ENCODE measurements at regions not wholly inside any gene's neighbourhood (a gene's known extent, or its start where the extent isn't known, plus 50 kb on each side); places are given as distances from the start of the nearest gene placed in this dataset.
"Not testable (repeated sequence)": the region's sequence is repeated elsewhere in the genome, so short reads cannot be mapped to it uniquely, and the experiment has no call there.

GRCh38 chr13:87334176-87334575 is 337.0 kb upstream of the SLITRK5 start:
- TF ChIP-seq MAX (IDR thresholded peaks at IDR 0.05; ENCODE audit: insufficient read depth, insufficient read length): no peak
- TF ChIP-seq GATA2 (IDR thresholded peaks at IDR 0.05; ENCODE audit: insufficient read depth, insufficient read length, low read depth, low read length): no peak
- no peak for TF ChIP-seq MYC (IDR thresholded peaks at IDR 0.05; ENCODE audit: low read depth, low read length)
- TF ChIP-seq JUN (IDR thresholded peaks at IDR 0.05; ENCODE audit: borderline replicate concordance, insufficient read depth, insufficient read length, low read depth): no peak
- TF ChIP-seq POLR2A (IDR thresholded peaks at IDR 0.05; ENCODE audit: low read depth, low read length): no peak
- TF ChIP-seq CTCF (IDR thresholded peaks at IDR 0.05; ENCODE audit: extremely low read depth in 1 of 2, insufficient read depth in 1 of 2, low read depth in 1 of 2, low read length in 2 of 2): no peak
- no peak for TF ChIP-seq FOS (IDR thresholded peaks at IDR 0.05; ENCODE audit: borderline replicate concordance, insufficient read depth, low read length)
- no peak for TF ChIP-seq EZH2 (IDR thresholded peaks at IDR 0.05; ENCODE audit: borderline replicate concordance, low read depth, low read length, severe bottlenecking)
- no peak for TF ChIP-seq POLR2AphosphoS5 (IDR thresholded peaks at IDR 0.05; ENCODE audit: insufficient read depth, low read depth, low read length)
- no peaks in the 10 kb centered on the region for H3K4me1 ChIP-seq (ENCODE audit: control insufficient read depth, extremely low read depth, insufficient read depth, low read length)

GRCh38 chr13:87336346-87336889 is 334.8 kb upstream of the SLITRK5 start:
- H4K20me1 ChIP-seq (replicated peaks; ENCODE audit: control insufficient read depth, extremely low read depth, insufficient read depth, low read length); CTCF ChIA-PET; H3K9me3 ChIP-seq (replicated peaks; ENCODE audit: control insufficient read depth, insufficient read depth, low read length); POLR2A ChIA-PET; FAIRE-seq; BruUV-seq (replicated peaks); H3K4me3 ChIP-seq (replicated peaks in 1 of 3; ENCODE audit: insufficient read depth in 1 of 3, low read depth in 1 of 3, low read length in 3 of 3); H3K36me3 ChIP-seq (ENCODE audit: control insufficient read depth in 2 of 2, extremely low read depth in 1 of 2, insufficient read depth in 2 of 2, low read length in 2 of 2); H3K9me1 ChIP-seq (replicated peaks; ENCODE audit: control insufficient read depth, extremely low read depth, insufficient read depth, low read length); H3K4me2 ChIP-seq (ENCODE audit: insufficient read depth, low read length); H3K4me1 ChIP-seq (ENCODE audit: control insufficient read depth, extremely low read depth, insufficient read depth, low read length); H2AFZ ChIP-seq (ENCODE audit: low read depth, low read length); dilution Hi-C loops (cut with MboI; ENCODE audit: extremely low pct_ligation_motif_present, low sequenced_read_pairs); H3K27ac ChIP-seq (ENCODE audit: insufficient read depth, low read depth, low read length); H3K9ac ChIP-seq (replicated peaks; ENCODE audit: extremely low read depth, insufficient read depth, low read length); DNase-seq (ENCODE audit: low read depth, low spot score); H3K79me2 ChIP-seq (ENCODE audit: control insufficient read depth, insufficient read depth, low read length); intact Hi-C loops (cut with micrococcal nuclease); H3K27me3 ChIP-seq (ENCODE audit: control insufficient read depth in 2 of 2, insufficient read depth in 2 of 2, low read length in 2 of 2): not testable (repeated sequence)

More at GRCh38 chr13:87334176-87334575, 337.0 kb upstream of the SLITRK5 start:
- H2AFZ ChIP-seq (ENCODE audit: low read depth, low read length): no peak overlapping the region
- CTCF ChIA-PET: no interaction called here
- H3K36me3 ChIP-seq (ENCODE audit: control insufficient read depth in 2 of 2, extremely low read depth in 1 of 2, insufficient read depth in 2 of 2, low read length in 2 of 2): no peaks in the 10 kb centered on the region
- no peak overlapping the region for H3K27ac ChIP-seq (ENCODE audit: insufficient read depth, low read depth, low read length)
- H3K4me3 ChIP-seq (replicated peaks in 1 of 3; ENCODE audit: insufficient read depth in 1 of 3, low read depth in 1 of 3, low read length in 3 of 3): no peak overlapping the region
- H4K20me1 ChIP-seq (replicated peaks; ENCODE audit: control insufficient read depth, extremely low read depth, insufficient read depth, low read length): no peaks in the 10 kb centered on the region
- no TSS peak for BruUV-seq (replicated peaks)
- H3K9me1 ChIP-seq (replicated peaks; ENCODE audit: control insufficient read depth, extremely low read depth, insufficient read depth, low read length): no peaks in the 10 kb centered on the region
- no peaks in the 10 kb centered on the region for H3K27me3 ChIP-seq (ENCODE audit: control insufficient read depth in 2 of 2, insufficient read depth in 2 of 2, low read length in 2 of 2)
- peaks cover under 1% of the 10 kb centered on the region for H3K9me3 ChIP-seq (replicated peaks; ENCODE audit: control insufficient read depth, insufficient read depth, low read length)
- H3K4me2 ChIP-seq (ENCODE audit: insufficient read depth, low read length): no peak overlapping the region
- DNase-seq (ENCODE audit: low read depth, low spot score) (no peak), FAIRE-seq (no peak)
- dilution Hi-C loops (cut with MboI; ENCODE audit: extremely low pct_ligation_motif_present, low sequenced_read_pairs): no loop called here
- POLR2A ChIA-PET: no interaction called here
- no peaks in the 10 kb centered on the region for H3K79me2 ChIP-seq (ENCODE audit: control insufficient read depth, insufficient read depth, low read length)
- no peak overlapping the region for H3K9ac ChIP-seq (replicated peaks; ENCODE audit: extremely low read depth, insufficient read depth, low read length)
- intact Hi-C loops (cut with micrococcal nuclease): no loop called here
